Loucy (cell line): ENCODE measurements at regions not wholly inside any gene's neighbourhood (a gene's known extent, or its start where the extent isn't known, plus 50 kb on each side); places are given as distances from the start of the nearest gene placed in this dataset.

Experiments
- CTCF ChIP-seq: fragments of 200-600 bp; sonication (generic); conservative IDR thresholded peaks from 2 replicates; pipeline ENCODE4 v1.5.1; 2014; ENCODE audit warnings: mild to moderate bottlenecking, antibody characterized with exemption, low read length
- EZH2phosphoT487 ChIP-seq: fragments of 200-600 bp; IDR thresholded peaks from 2 replicates; pipeline ENCODE4 v1.6.1; 2018; ENCODE audit warnings: antibody characterized with exemption, mild to moderate bottlenecking, moderate library complexity, borderline replicate concordance

GRCh38 chr1:14539309-14539708 lies 59.2 kb upstream of the KAZN start:
- TF ChIP-seq CTCF (no peak), EZH2phosphoT487 (no peak)
